NCI-H2227 (cell line): ENCODE measurements at regions not wholly inside any gene's neighbourhood (a gene's known extent, or its start where the extent isn't known, plus 50 kb on each side); places are given as distances from the start of the nearest gene placed in this dataset.
"Not testable (repeated sequence)": the region's sequence is repeated elsewhere in the genome, so short reads cannot be mapped to it uniquely, and the experiment has no call there.

Source experiments
- DNase-seq: peaks from one replicate; lab custom pipeline; 2025; ENCODE audit not compliant: unreplicated experiment; lab: John Stamatoyannopoulos, UW

GRCh38 chr5:102554082-102554481, 55.3 kb upstream of the SLCO6A1 start:
- no peak for DNase-seq

GRCh38 chr5:102554728-102555127, 55.9 kb upstream of the SLCO6A1 start:
- DNase-seq, result no peak

- DNase-seq, result no peak
These were observed 63.3 kb upstream of the SLCO6A1 start for GRCh38 chr5:102561894-102562760.

- no peak for DNase-seq
These were observed 71.9 kb upstream of the SLCO6A1 start for GRCh38 chr5:102570747-102571146.

- DNase-seq, result no peak
These were observed 79.6 kb upstream of the SLCO6A1 start for GRCh38 chr5:102578362-102578761.

GRCh38 chr5:102579379-102579778, 80.6 kb upstream of the SLCO6A1 start:
- DNase-seq, result no peak

GRCh38 chr5:102581011-102581410, 82.2 kb upstream of the SLCO6A1 start:
- no peak for DNase-seq

- no peak for DNase-seq
These were observed 83.9 kb upstream of the SLCO6A1 start for GRCh38 chr5:102582696-102583095.

GRCh38 chr5:102583276-102584124, 84.7 kb upstream of the SLCO6A1 start:
- peak; percentile 32 for DNase-seq

- DNase-seq, result no peak
These were observed 90.9 kb upstream of the SLCO6A1 start for GRCh38 chr5:102589661-102590060.

GRCh38 chr5:102590467-102590866, 91.7 kb upstream of the SLCO6A1 start:
- no peak for DNase-seq

- no peak for DNase-seq
These were observed 92.8 kb upstream of the SLCO6A1 start for GRCh38 chr5:102591650-102592049.

GRCh38 chr5:102592586-102592985, 93.8 kb upstream of the SLCO6A1 start:
- DNase-seq, result not testable (repeated sequence)

- no peak for DNase-seq
These were observed 95.4 kb upstream of the SLCO6A1 start for GRCh38 chr5:102594192-102594591.

- no peak for DNase-seq
These were observed 96.5 kb upstream of the SLCO6A1 start for GRCh38 chr5:102595332-102595731.

GRCh38 chr5:102596113-102596512, 97.3 kb upstream of the SLCO6A1 start:
- DNase-seq, result no peak

- DNase-seq, result no peak
These were observed 98.2 kb upstream of the SLCO6A1 start for GRCh38 chr5:102596951-102597350.

- no peak for DNase-seq
These were observed 100.5 kb upstream of the SLCO6A1 start for GRCh38 chr5:102599289-102599688.

- no peak for DNase-seq
These were observed 102.2 kb upstream of the SLCO6A1 start for GRCh38 chr5:102600964-102601363.

- DNase-seq, result no peak
These were observed 104.9 kb upstream of the SLCO6A1 start for GRCh38 chr5:102603670-102604069.

GRCh38 chr5:102608414-102608813, 109.6 kb upstream of the SLCO6A1 start:
- no peak for DNase-seq

- DNase-seq, result no peak
These were observed 112.5 kb upstream of the SLCO6A1 start for GRCh38 chr5:102611312-102611711.
